GM23338 (cell line): ENCODE measurements at regions not wholly inside any gene's neighbourhood (a gene's known extent, or its start where the extent isn't known, plus 50 kb on each side); places are given as distances from the start of the nearest gene placed in this dataset.

Source experiments
- EZH2phosphoT487 ChIP-seq: fragments of 200-600 bp; sonication (generic); IDR thresholded peaks from one replicate; pipeline ENCODE4 v1.8.1; 2018; ENCODE audit warnings: antibody characterized with exemption; ENCODE audit not compliant: unreplicated experiment
- STAT1 ChIP-seq: IDR thresholded peaks from one replicate; pipeline ENCODE4 v1.6.1; 2016; ENCODE audit warnings: antibody characterized with exemption; ENCODE audit not compliant: unreplicated experiment
- TF ChIP-seq, protein P1 (sequence below), 2 experiments: fragments of 200-600 bp in 1 of 2; sonication (generic) in 1 of 2; conservative IDR thresholded peaks; 2 replicates each; pipeline versions ENCODE4 v1.5.1 to v1.6.1; 2016 to 2017; ENCODE audit warnings: antibody characterized with exemption in 2 of 2, low read depth in 2 of 2, mild to moderate bottlenecking in 2 of 2, moderate library complexity in 1 of 2

DNA sequence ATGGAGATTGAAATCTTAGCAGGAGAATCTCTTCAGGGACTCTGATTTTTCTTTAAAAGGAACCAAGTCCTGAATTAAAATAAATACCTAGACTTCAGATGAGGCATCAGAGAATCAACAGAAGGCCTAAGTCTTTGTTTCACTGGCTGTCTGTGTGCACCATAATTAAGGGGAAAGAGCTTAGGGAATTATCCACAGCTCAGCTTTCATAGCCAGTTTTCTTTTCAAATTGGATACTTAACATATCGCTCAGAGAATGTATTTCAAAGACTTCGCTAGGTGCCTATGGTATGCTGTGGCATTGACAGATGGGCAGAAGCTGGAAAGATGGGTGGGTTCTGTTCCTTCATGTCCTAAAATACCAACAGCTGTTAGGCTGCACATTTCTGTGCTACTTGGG, 325.8 kb downstream of the TMEM38B start:
- TF ChIP-seq, protein P1, sequence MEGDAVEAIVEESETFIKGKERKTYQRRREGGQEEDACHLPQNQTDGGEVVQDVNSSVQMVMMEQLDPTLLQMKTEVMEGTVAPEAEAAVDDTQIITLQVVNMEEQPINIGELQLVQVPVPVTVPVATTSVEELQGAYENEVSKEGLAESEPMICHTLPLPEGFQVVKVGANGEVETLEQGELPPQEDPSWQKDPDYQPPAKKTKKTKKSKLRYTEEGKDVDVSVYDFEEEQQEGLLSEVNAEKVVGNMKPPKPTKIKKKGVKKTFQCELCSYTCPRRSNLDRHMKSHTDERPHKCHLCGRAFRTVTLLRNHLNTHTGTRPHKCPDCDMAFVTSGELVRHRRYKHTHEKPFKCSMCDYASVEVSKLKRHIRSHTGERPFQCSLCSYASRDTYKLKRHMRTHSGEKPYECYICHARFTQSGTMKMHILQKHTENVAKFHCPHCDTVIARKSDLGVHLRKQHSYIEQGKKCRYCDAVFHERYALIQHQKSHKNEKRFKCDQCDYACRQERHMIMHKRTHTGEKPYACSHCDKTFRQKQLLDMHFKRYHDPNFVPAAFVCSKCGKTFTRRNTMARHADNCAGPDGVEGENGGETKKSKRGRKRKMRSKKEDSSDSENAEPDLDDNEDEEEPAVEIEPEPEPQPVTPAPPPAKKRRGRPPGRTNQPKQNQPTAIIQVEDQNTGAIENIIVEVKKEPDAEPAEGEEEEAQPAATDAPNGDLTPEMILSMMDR (conservative IDR thresholded peaks at IDR 0.05; ENCODE audit: low read depth in 2 of 2), result no peak
- no peak for TF ChIP-seq EZH2phosphoT487
- TF ChIP-seq STAT1, result no peak
